ENCODE measurements at regions not wholly inside any gene's neighbourhood (a gene's known extent, or its start where the extent isn't known, plus 50 kb on each side); places are given as distances from the start of the nearest gene placed in this dataset.

GRCh38 chr2:12577091-12577490, 139.6 kb upstream of the TRIB2 start:
- no peak for TF ChIP-seq POLR2AphosphoS5 (IDR thresholded peaks at IDR 0.05; ENCODE audit: low read depth, low read length)
- TF ChIP-seq SIN3A (IDR thresholded peaks at IDR 0.05; ENCODE audit: borderline replicate concordance, insufficient read depth, low read depth, low read length) = no peak
- TF ChIP-seq TCF7L2 (IDR thresholded peaks at IDR 0.05; ENCODE audit: low read depth, low read length) = no peak
- no peak for TF ChIP-seq REST (IDR thresholded peaks at IDR 0.05; ENCODE audit: insufficient read depth in 1 of 2, low read depth in 2 of 2, low read length in 1 of 2)
- no peak for TF ChIP-seq CTCF (IDR thresholded peaks at IDR 0.05)
- no peaks in the 10 kb centered on the region for H3K4me1 ChIP-seq (ENCODE audit: control insufficient read depth, insufficient read depth, low read length)
- H3K27me3 ChIP-seq (ENCODE audit: control insufficient read depth, insufficient read depth, low read length) = no peaks in the 10 kb centered on the region
- no peaks in the 10 kb centered on the region for H3K9me3 ChIP-seq (ENCODE audit: control insufficient read depth, insufficient read depth, low read depth, low read length)
- no TSS peak for BruUV-seq (replicated peaks)
- H3K36me3 ChIP-seq (ENCODE audit: control insufficient read depth, insufficient read depth, low read length) = no peaks in the 10 kb centered on the region
- no peak overlapping the region for H3K27ac ChIP-seq (ENCODE audit: low read length)
- DNase-seq (ENCODE audit: low read depth, low spot score) = no peak
- ATAC-seq = no peak
- POLR2A ChIA-PET = no interaction called here
- H3K4me3 ChIP-seq (ENCODE audit: low read depth in 2 of 2, low read length in 2 of 2) = no peak overlapping the region
- CTCF ChIA-PET = no interaction called here
- in situ Hi-C loops (cut with HindIII; ENCODE audit: low pct_unique_long_range_greater_than_20kb, low sequenced_read_pairs) (no loop called here), intact Hi-C loops (cut with micrococcal nuclease; ENCODE audit: unreplicated experiment) (no loop called here)

GRCh38 chr2:12577567-12578253, 139.0 kb upstream of the TRIB2 start:
- H3K36me3 ChIP-seq (ENCODE audit: control insufficient read depth, insufficient read depth, low read length) = no peaks in the 10 kb centered on the region
- TF ChIP-seq CTCF (IDR thresholded peaks at IDR 0.05) (no peak), REST (IDR thresholded peaks at IDR 0.05; ENCODE audit: insufficient read depth in 1 of 2, low read depth in 2 of 2, low read length in 1 of 2) (no peak), POLR2AphosphoS5 (IDR thresholded peaks at IDR 0.05; ENCODE audit: low read depth, low read length) (no peak), TCF7L2 (IDR thresholded peaks at IDR 0.05; ENCODE audit: low read depth, low read length) (no peak), SIN3A (IDR thresholded peaks at IDR 0.05; ENCODE audit: borderline replicate concordance, insufficient read depth, low read depth, low read length) (no peak)
- CTCF ChIA-PET = no interaction called here
- no peak for DNase-seq (ENCODE audit: low read depth, low spot score)
- ATAC-seq = no peak
- no peaks in the 10 kb centered on the region for H3K9me3 ChIP-seq (ENCODE audit: control insufficient read depth, insufficient read depth, low read depth, low read length)
- H3K4me1 ChIP-seq (ENCODE audit: control insufficient read depth, insufficient read depth, low read length) = no peaks in the 10 kb centered on the region
- no TSS peak for BruUV-seq (replicated peaks)
- intact Hi-C loops (cut with micrococcal nuclease; ENCODE audit: unreplicated experiment) = no loop called here
- H3K27ac ChIP-seq (ENCODE audit: low read length) = no peak overlapping the region
- in situ Hi-C loops (cut with HindIII; ENCODE audit: low pct_unique_long_range_greater_than_20kb, low sequenced_read_pairs) = no loop called here
- POLR2A ChIA-PET = no interaction called here
- no peak overlapping the region for H3K4me3 ChIP-seq (ENCODE audit: low read depth in 2 of 2, low read length in 2 of 2)
- no peaks in the 10 kb centered on the region for H3K27me3 ChIP-seq (ENCODE audit: control insufficient read depth, insufficient read depth, low read length)

All from Panc1 (cell line).